HepG2 (cell line): ENCODE measurements at regions not wholly inside any gene's neighbourhood (a gene's known extent, or its start where the extent isn't known, plus 50 kb on each side); places are given as distances from the start of the nearest gene placed in this dataset.
"Not testable (repeated sequence)": the region's sequence is repeated elsewhere in the genome, so short reads cannot be mapped to it uniquely, and the experiment has no call there.

Experiments
- EZH2 ChIP-seq: conservative IDR thresholded peaks from 2 replicates; pipeline ENCODE4 v1.6.1; 2012; ENCODE audit warnings: mild to moderate bottlenecking, low read depth, low read length, moderate library complexity
- HNF4G ChIP-seq, 2 experiments: sonication (generic) in 1 of 2; formaldehyde crosslinking in 1 of 2; IDR thresholded peaks; 2 replicates each; pipeline versions ENCODE4 v1.4.0 to v1.6.1; 2011 to 2020; ENCODE audit warnings: borderline replicate concordance in 2 of 2, low read depth in 2 of 2, mild to moderate bottlenecking in 2 of 2, low read length in 1 of 2, missing genetic modification reagents in 1 of 2, moderate library complexity in 1 of 2
- NFIC ChIP-seq: IDR thresholded peaks from 2 replicates; pipeline ENCODE4 v1.6.1; 2012; ENCODE audit warnings: mild to moderate bottlenecking, low read length, inconsistent platforms
- NONO ChIP-seq, 2 experiments: fragments of 450-650 bp in 1 of 2; sonication (generic) in 1 of 2; formaldehyde crosslinking in 1 of 2; IDR thresholded peaks in 1 of 2; conservative IDR thresholded peaks in 1 of 2; 2 replicates each; pipeline versions ENCODE4 v1.6.1 to v1.8.0; 2017 to 2022; ENCODE audit warnings: mild to moderate bottlenecking in 1 of 2, missing genetic modification reagents in 1 of 2, moderate library complexity in 1 of 2
- NR2C2 ChIP-seq: sonication (generic); formaldehyde crosslinking; IDR thresholded peaks from 2 replicates; pipeline ENCODE4 v1.4.0; 2020; ENCODE audit warnings: missing genetic modification reagents, mild to moderate bottlenecking, moderate library complexity, borderline replicate concordance
- SMC3 ChIP-seq: IDR thresholded peaks from 2 replicates; pipeline ENCODE4 v1.6.1; 2011; ENCODE audit warnings: low read length, improper control_type of control experiment
- ZNF24 ChIP-seq: fragments of 450-650 bp; IDR thresholded peaks from 2 replicates; pipeline ENCODE4 v1.6.1; 2017; ENCODE audit warnings: antibody characterized with exemption, mild to moderate bottlenecking

GRCh38 chr9:41280299-41281238, 91.5 kb upstream of the ZNG1F start:
- not testable (repeated sequence) for TF ChIP-seq SMC3; NFIC; ZNF24; NR2C2 (CRISPR knock-in tag); HNF4G (IDR thresholded peaks at IDR 0.05; ENCODE audit: borderline replicate concordance, low read depth, low read length); HNF4G (CRISPR knock-in tag; IDR thresholded peaks at IDR 0.05; ENCODE audit: borderline replicate concordance, low read depth); NONO (IDR thresholded peaks at IDR 0.05); NONO (CRISPR knock-in tag; conservative IDR thresholded peaks at IDR 0.05); EZH2
